Fibroblast of lung (primary cell): ENCODE measurements at regions not wholly inside any gene's neighbourhood (a gene's known extent, or its start where the extent isn't known, plus 50 kb on each side); places are given as distances from the start of the nearest gene placed in this dataset.

Experiments
- EZH2 ChIP-seq: IDR thresholded peaks from 2 replicates; pipeline ENCODE4 v1.5.1; 2012; ENCODE audit warnings: low read length, control low read depth, mild to moderate bottlenecking; ENCODE audit errors: missing control alignments
- TF ChIP-seq, protein P1 (sequence below), 2 donors: IDR thresholded peaks in 1 of 2; conservative IDR thresholded peaks in 1 of 2; 1 replicate in 1 of 2; 2 replicates in 1 of 2; pipeline ENCODE4 v1.5.1; 2011 to 2012; ENCODE audit warnings: low read length in 2 of 2, control low read depth in 1 of 2, inconsistent platforms in 1 of 2, low read depth in 1 of 2, mild to moderate bottlenecking in 1 of 2

DNA sequence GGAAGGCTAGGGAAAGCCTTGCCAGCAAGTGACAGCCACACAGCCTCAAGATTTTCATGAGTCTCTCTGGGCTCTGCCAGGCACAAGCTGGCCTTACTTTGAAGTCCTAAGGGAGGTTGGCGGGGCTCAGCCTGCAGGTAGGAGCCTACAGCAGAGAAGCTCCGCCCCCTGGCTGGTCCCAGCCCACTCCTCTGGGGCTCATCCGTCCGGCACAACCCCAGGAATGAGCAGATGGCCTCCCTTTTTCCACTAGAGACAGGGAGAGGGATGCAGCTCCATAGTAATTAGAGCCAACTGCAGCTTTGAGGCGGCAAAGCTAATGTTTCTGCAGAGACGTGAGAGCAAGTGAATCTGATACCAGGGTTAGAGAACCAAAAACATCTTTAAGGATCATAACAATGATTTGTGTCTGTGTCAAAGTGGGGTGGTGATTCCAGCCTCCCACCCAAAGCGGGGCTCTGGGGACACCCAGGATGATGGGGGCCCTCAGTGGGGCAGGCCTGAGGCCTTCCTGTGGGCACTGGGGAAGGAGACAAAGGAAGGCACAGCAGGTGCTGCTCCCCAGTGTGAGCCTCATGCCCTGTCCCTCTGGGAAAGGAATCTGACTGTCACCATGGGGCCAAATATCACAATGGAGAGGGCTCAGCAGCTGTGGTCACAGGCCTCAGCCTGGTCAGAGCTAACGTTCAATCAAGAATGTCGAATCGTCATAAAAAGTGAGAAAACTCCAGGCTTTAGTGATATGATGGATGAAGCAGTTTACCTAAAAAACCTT is 61.5 kb downstream of the RBFOX3 start:
- TF ChIP-seq, protein P1, sequence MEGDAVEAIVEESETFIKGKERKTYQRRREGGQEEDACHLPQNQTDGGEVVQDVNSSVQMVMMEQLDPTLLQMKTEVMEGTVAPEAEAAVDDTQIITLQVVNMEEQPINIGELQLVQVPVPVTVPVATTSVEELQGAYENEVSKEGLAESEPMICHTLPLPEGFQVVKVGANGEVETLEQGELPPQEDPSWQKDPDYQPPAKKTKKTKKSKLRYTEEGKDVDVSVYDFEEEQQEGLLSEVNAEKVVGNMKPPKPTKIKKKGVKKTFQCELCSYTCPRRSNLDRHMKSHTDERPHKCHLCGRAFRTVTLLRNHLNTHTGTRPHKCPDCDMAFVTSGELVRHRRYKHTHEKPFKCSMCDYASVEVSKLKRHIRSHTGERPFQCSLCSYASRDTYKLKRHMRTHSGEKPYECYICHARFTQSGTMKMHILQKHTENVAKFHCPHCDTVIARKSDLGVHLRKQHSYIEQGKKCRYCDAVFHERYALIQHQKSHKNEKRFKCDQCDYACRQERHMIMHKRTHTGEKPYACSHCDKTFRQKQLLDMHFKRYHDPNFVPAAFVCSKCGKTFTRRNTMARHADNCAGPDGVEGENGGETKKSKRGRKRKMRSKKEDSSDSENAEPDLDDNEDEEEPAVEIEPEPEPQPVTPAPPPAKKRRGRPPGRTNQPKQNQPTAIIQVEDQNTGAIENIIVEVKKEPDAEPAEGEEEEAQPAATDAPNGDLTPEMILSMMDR (conservative IDR thresholded peaks at IDR 0.05 in 1 of 2, IDR thresholded peaks at IDR 0.05 in 1 of 2; ENCODE audit: low read depth in 1 of 2, low read length in 2 of 2) = no peak
- no peak for TF ChIP-seq EZH2
